H1 (cell line): ENCODE measurements at regions not wholly inside any gene's neighbourhood (a gene's known extent, or its start where the extent isn't known, plus 50 kb on each side); places are given as distances from the start of the nearest gene placed in this dataset.

Experiments
- BACH1 ChIP-seq: IDR thresholded peaks from 2 replicates; pipeline ENCODE4 v1.6.1; 2012; ENCODE audit warnings: low read length, improper control_type of control experiment
- CTCF ChIP-seq, 3 experiments: IDR thresholded peaks; 1 replicate in 2 of 3; 2 replicates in 1 of 3; pipeline versions ENCODE4 v1.5.1 to v1.6.1; 2011; ENCODE audit warnings: low read length in 3 of 3, mild to moderate bottlenecking in 3 of 3, inconsistent platforms in 2 of 3, low read depth in 1 of 3, moderate library complexity in 1 of 3; ENCODE audit not compliant: insufficient read depth in 1 of 3; ENCODE audit errors: control extremely low read depth in 1 of 3
- EP300 ChIP-seq, 2 experiments: IDR thresholded peaks; 1 replicate in 1 of 2; 2 replicates in 1 of 2; pipeline ENCODE4 v1.6.1; 2011 to 2012; ENCODE audit warnings: low read depth in 2 of 2, low read length in 2 of 2, mild to moderate bottlenecking in 2 of 2, borderline replicate concordance in 1 of 2, inconsistent platforms in 1 of 2, moderate library complexity in 1 of 2
- MAFK ChIP-seq: IDR thresholded peaks from 2 replicates; pipeline ENCODE4 v1.6.1; 2012; ENCODE audit warnings: low read depth, mild to moderate bottlenecking, improper control_type of control experiment, low read length
- POLR2A ChIP-seq, 2 experiments: IDR thresholded peaks; 1 replicate in 1 of 2; 2 replicates in 1 of 2; pipeline ENCODE4 v1.6.1; 2011; ENCODE audit warnings: low read depth in 2 of 2, low read length in 2 of 2, mild to moderate bottlenecking in 2 of 2; ENCODE audit errors: control extremely low read depth in 1 of 2
- POLR2AphosphoS5 ChIP-seq: IDR thresholded peaks from 2 replicates; pipeline ENCODE4 v1.6.1; 2011; ENCODE audit warnings: low read depth, low read length
- RFX5 ChIP-seq: IDR thresholded peaks from 2 replicates; pipeline ENCODE4 v1.6.1; 2011; ENCODE audit warnings: low read depth, low read length, improper control_type of control experiment, borderline replicate concordance
- SIX5 ChIP-seq: IDR thresholded peaks from 2 replicates; pipeline ENCODE4 v1.6.1; 2011; ENCODE audit warnings: mild to moderate bottlenecking, low read depth, low read length
- SRF ChIP-seq: IDR thresholded peaks from 2 replicates; pipeline ENCODE4 v1.6.1; 2011; ENCODE audit warnings: mild to moderate bottlenecking, low read depth, low read length, moderate library complexity
- YY1 ChIP-seq: IDR thresholded peaks from 2 replicates; pipeline ENCODE4 v1.6.1; 2011; ENCODE audit warnings: low read depth, mild to moderate bottlenecking, low read length

DNA sequence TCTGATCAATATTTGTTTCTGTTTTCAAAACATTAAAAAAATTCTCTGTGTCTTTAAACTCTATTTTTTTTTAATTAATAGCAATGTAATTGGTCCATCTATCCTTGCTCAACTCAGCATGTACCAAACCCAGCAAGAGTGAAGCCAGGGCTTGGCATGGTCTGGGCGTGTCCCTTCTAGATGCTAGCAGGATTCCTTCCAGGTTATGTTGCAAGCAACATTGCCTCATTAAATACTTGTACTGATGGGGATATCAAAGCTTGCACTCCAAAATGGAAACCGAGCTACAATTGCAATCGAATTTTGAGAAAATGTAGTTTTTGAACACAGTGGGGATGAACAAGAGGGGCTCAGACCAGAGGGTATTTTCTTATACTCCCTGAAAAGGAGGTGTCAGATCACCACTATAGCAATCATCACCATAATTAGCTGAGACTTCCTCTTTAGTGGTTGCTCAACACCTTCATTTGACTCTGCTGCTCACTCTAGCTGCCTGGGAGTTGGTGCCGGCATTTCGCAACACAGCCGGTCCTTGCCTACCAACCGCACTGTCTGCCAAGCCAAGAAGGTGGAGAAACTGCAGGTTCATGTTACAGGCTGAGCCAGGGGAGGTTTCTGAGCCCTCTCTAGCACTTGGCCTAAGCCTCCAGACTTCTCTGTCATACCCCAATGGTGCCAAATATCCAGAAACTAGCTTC, 67.8 kb upstream of the RALGAPA2 start:
- no peak for TF ChIP-seq CTCF (IDR thresholded peaks at IDR 0.05; ENCODE audit: control extremely low read depth in 1 of 3, insufficient read depth in 1 of 3, low read depth in 1 of 3, low read length in 3 of 3)
- no peak for TF ChIP-seq SIX5
- no peak for TF ChIP-seq RFX5
- TF ChIP-seq POLR2AphosphoS5: no peak
- no peak for TF ChIP-seq BACH1
- TF ChIP-seq POLR2A (IDR thresholded peaks at IDR 0.05; ENCODE audit: control extremely low read depth in 1 of 2, low read depth in 2 of 2, low read length in 2 of 2): no peak
- no peak for TF ChIP-seq YY1
- TF ChIP-seq MAFK: no peak
- TF ChIP-seq EP300 (IDR thresholded peaks at IDR 0.05; ENCODE audit: borderline replicate concordance in 1 of 2, low read depth in 2 of 2, low read length in 2 of 2): no peak
- TF ChIP-seq SRF: no peak
